ENCODE measurements at regions not wholly inside any gene's neighbourhood (a gene's known extent, or its start where the extent isn't known, plus 50 kb on each side); places are given as distances from the start of the nearest gene placed in this dataset.

GRCh38 chr11:25377466-25377865, 880.6 kb downstream of the LUZP2 start:
- H4K20me1 ChIP-seq (ENCODE audit: insufficient read depth), result no peaks in the 10 kb centered on the region
- TF ChIP-seq ZNF274 (IDR thresholded peaks at IDR 0.05; ENCODE audit: low read depth, low read length), result no peak
- BruUV-seq (replicated peaks), result no TSS peak
- H3K36me3 ChIP-seq (ENCODE audit: control insufficient read depth in 1 of 2, insufficient read depth in 2 of 2, low read length in 2 of 2), result no peaks in the 10 kb centered on the region
- no peaks in the 10 kb centered on the region for H3K79me2 ChIP-seq (ENCODE audit: insufficient read depth, low read length)
- DNase-seq (ENCODE audit: low read depth, low spot score) (no peak), ATAC-seq (no peak)
- RAD21 ChIA-PET (ENCODE audit: low non-redundant PET in 1 of 2, low total read pairs in 2 of 2, uncharacterized antibody in 2 of 2, unreplicated experiment in 2 of 2), result no interaction called here
- H3K27me3 ChIP-seq (ENCODE audit: insufficient read depth, low read length), result no peaks in the 10 kb centered on the region
- no peaks in the 10 kb centered on the region for H3K4me1 ChIP-seq (ENCODE audit: control insufficient read depth in 1 of 2, insufficient read depth in 2 of 2, low read length in 2 of 2)
- POLR2A ChIA-PET, result no interaction called here
- CTCF ChIA-PET, result no interaction called here
- H3K4me2 ChIP-seq (ENCODE audit: low read length), result no peak overlapping the region
- H3K9ac ChIP-seq (ENCODE audit: low read length), result no peak overlapping the region
- H3K4me3 ChIP-seq (replicated peaks in 1 of 2; ENCODE audit: low read depth in 1 of 2, low read length in 2 of 2), result no peak overlapping the region
- no peaks in the 10 kb centered on the region for H3K9me2 ChIP-seq (ENCODE audit: insufficient read depth)
- intact Hi-C loops (cut with micrococcal nuclease), result no loop called here
- H2AFZ ChIP-seq (ENCODE audit: low read depth, low read length, poor library complexity, severe bottlenecking), result no peak overlapping the region
- no peak overlapping the region for H3K27ac ChIP-seq (ENCODE audit: low read depth, low read length)
- H3K9me3 ChIP-seq (ENCODE audit: control insufficient read depth in 1 of 2, insufficient read depth in 1 of 2, low read depth in 1 of 2, low read length in 2 of 2), result peaks cover 0 to 7% of the 10 kb centered on the region in 2 experiments; a peak in 3 of 4 replicates

DNA sequence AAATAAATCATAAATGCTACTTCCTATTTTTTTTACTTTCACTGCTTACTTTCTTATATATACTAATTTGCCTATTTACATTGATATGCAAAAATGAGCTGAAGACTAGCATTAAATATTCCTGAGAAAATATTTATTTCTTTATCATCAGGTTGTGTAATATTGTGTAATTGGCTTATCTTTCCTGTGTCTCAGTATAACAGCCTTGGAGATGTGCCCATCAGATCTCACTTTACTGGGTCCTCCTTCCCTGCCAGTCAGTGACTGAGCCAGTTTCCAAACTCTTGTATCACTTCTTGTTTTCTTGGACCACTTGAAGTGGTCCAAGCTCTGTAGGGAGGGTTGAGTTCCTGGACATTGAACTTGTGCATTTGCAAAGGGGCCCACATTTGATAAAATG, 900.0 kb downstream of the LUZP2 start:
- H2AFZ ChIP-seq (ENCODE audit: low read depth, low read length, poor library complexity, severe bottlenecking), result no peak overlapping the region
- ChIA-PET RAD21 (ENCODE audit: low non-redundant PET in 1 of 2, low total read pairs in 2 of 2, uncharacterized antibody in 2 of 2, unreplicated experiment in 2 of 2) (no interaction called here), POLR2A (no interaction called here), CTCF (no interaction called here)
- no peak overlapping the region for H3K27ac ChIP-seq (ENCODE audit: low read depth, low read length)
- ATAC-seq (no peak), DNase-seq (ENCODE audit: low read depth, low spot score) (no peak)
- H4K20me1 ChIP-seq (ENCODE audit: insufficient read depth), result no peaks in the 10 kb centered on the region
- H3K79me2 ChIP-seq (ENCODE audit: insufficient read depth, low read length), result no peaks in the 10 kb centered on the region
- H3K9me2 ChIP-seq (ENCODE audit: insufficient read depth), result no peaks in the 10 kb centered on the region
- H3K9me3 ChIP-seq (ENCODE audit: control insufficient read depth in 1 of 2, insufficient read depth in 1 of 2, low read depth in 1 of 2, low read length in 2 of 2), result peaks cover 4 to 11% of the 10 kb centered on the region in 2 experiments; a peak in 2 of 4 replicates
- intact Hi-C loops (cut with micrococcal nuclease), result no loop called here
- H3K36me3 ChIP-seq (ENCODE audit: control insufficient read depth in 1 of 2, insufficient read depth in 2 of 2, low read length in 2 of 2), result no peaks in the 10 kb centered on the region
- no peak overlapping the region for H3K4me3 ChIP-seq (replicated peaks in 1 of 2; ENCODE audit: low read depth in 1 of 2, low read length in 2 of 2)
- no peak overlapping the region for H3K4me2 ChIP-seq (ENCODE audit: low read length)
- no peaks in the 10 kb centered on the region for H3K4me1 ChIP-seq (ENCODE audit: control insufficient read depth in 1 of 2, insufficient read depth in 2 of 2, low read length in 2 of 2)
- no peak overlapping the region for H3K9ac ChIP-seq (ENCODE audit: low read length)
- BruUV-seq (replicated peaks), result no TSS peak
- no peaks in the 10 kb centered on the region for H3K27me3 ChIP-seq (ENCODE audit: insufficient read depth, low read length)
- TF ChIP-seq RAD21 (IDR thresholded peaks at IDR 0.05; ENCODE audit: low read depth) (no peak), ZFX (IDR thresholded peaks at IDR 0.05) (no peak), ELF1 (IDR thresholded peaks at IDR 0.05; ENCODE audit: borderline replicate concordance, low read depth) (no peak), TCF7L2 (IDR thresholded peaks at IDR 0.05; ENCODE audit: borderline replicate concordance, extremely low read depth, insufficient read depth, insufficient read length) (no peak), EZH2phosphoT487 (IDR thresholded peaks at IDR 0.05; ENCODE audit: borderline replicate concordance) (no peak), POLR2AphosphoS5 (IDR thresholded peaks at IDR 0.05; ENCODE audit: low read depth, low read length) (no peak), CBX3 (IDR thresholded peaks at IDR 0.05; ENCODE audit: low read depth) (no peak), REST (IDR thresholded peaks at IDR 0.05; ENCODE audit: low read depth) (no peak), MAX (IDR thresholded peaks at IDR 0.05) (no peak), YY1 (IDR thresholded peaks at IDR 0.05; ENCODE audit: extremely low read depth, insufficient replicate concordance, low read depth, low read length) (no peak), SP1 (IDR thresholded peaks at IDR 0.05; ENCODE audit: low read depth) (no peak), JUND (IDR thresholded peaks at IDR 0.05) (no peak), ZNF274 (IDR thresholded peaks at IDR 0.05; ENCODE audit: low read depth, low read length) (no peak), ATF3 (IDR thresholded peaks at IDR 0.05) (no peak), EGR1 (IDR thresholded peaks at IDR 0.05; ENCODE audit: low read depth) (no peak), CTCF (IDR thresholded peaks at IDR 0.05 in 2 of 3, conservative IDR thresholded peaks at IDR 0.05 in 1 of 3; ENCODE audit: borderline replicate concordance in 1 of 3, insufficient read depth in 1 of 3, low read depth in 2 of 3, low read length in 2 of 3) (no peak)

All from HCT116 (cell line).